ENCODE measurements at regions not wholly inside any gene's neighbourhood (a gene's known extent, or its start where the extent isn't known, plus 50 kb on each side); places are given as distances from the start of the nearest gene placed in this dataset.

DNA sequence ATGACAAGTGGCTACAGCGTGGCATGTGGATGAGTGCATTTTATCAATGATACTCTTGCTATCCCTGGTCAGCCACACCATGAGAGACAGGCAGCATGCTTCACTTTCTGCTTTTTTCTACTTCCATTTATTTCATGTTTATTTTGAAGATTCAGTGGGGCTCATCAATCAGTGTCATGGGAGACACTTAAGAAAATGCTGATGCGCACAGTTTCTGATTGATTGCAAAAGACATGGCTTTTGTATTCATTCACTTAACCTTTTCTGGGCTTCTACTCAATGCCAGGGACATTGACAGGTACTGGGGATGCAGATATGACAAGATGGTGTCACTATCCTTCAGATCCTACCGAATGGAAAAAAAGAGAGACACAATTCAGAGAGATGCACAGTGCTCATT, 50.9 kb upstream of the CFAP161 start:
- no peak overlapping the region for H3K4me3 ChIP-seq
- H3K4me1 ChIP-seq, result peaks cover 18% of the 10 kb centered on the region
- DNase-seq, result no peak
- H3K9me3 ChIP-seq (replicated peaks), result no peaks in the 10 kb centered on the region
- H3K27me3 ChIP-seq (ENCODE audit: low read depth), result no peaks in the 10 kb centered on the region
- H3K36me3 ChIP-seq, result no peaks in the 10 kb centered on the region
- TF ChIP-seq, protein P1, sequence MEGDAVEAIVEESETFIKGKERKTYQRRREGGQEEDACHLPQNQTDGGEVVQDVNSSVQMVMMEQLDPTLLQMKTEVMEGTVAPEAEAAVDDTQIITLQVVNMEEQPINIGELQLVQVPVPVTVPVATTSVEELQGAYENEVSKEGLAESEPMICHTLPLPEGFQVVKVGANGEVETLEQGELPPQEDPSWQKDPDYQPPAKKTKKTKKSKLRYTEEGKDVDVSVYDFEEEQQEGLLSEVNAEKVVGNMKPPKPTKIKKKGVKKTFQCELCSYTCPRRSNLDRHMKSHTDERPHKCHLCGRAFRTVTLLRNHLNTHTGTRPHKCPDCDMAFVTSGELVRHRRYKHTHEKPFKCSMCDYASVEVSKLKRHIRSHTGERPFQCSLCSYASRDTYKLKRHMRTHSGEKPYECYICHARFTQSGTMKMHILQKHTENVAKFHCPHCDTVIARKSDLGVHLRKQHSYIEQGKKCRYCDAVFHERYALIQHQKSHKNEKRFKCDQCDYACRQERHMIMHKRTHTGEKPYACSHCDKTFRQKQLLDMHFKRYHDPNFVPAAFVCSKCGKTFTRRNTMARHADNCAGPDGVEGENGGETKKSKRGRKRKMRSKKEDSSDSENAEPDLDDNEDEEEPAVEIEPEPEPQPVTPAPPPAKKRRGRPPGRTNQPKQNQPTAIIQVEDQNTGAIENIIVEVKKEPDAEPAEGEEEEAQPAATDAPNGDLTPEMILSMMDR (IDR thresholded peaks at IDR 0.05; ENCODE audit: borderline replicate concordance), result no peak
- H3K27ac ChIP-seq (replicated peaks), result no peak overlapping the region
- intact Hi-C loops (cut with micrococcal nuclease), result no loop called here

Measured in left ventricle myocardium inferior (tissue), 1 donor.